ENCODE measurements at regions not wholly inside any gene's neighbourhood (a gene's known extent, or its start where the extent isn't known, plus 50 kb on each side); places are given as distances from the start of the nearest gene placed in this dataset.

GRCh38 chr6:102670735-102671134, 1277.2 kb downstream of the GRIK2 start:
- Histone ChIP-seq H3K4me1 (ENCODE audit: control insufficient read depth in 2 of 3, insufficient read depth in 2 of 3, low read depth in 1 of 3, low read length in 3 of 3) (no peaks in the 10 kb centered on the region), H3K9ac (ENCODE audit: low read length in 3 of 3) (no peak overlapping the region), H3K4me3 (ENCODE audit: low read length in 3 of 3) (no peak overlapping the region), H3K27ac (ENCODE audit: low read depth in 2 of 2, low read length in 2 of 2) (no peak overlapping the region), H3K36me3 (ENCODE audit: control insufficient read depth in 2 of 3, insufficient read depth in 3 of 3, low read length in 3 of 3) (no peaks in the 10 kb centered on the region), H3K27me3 (ENCODE audit: control insufficient read depth, insufficient read depth, low read length) (no peaks in the 10 kb centered on the region), H3K9me3 (ENCODE audit: control insufficient read depth in 2 of 3, insufficient read depth in 1 of 3, low read length in 3 of 3) (no peaks in the 10 kb centered on the region)
- FAIRE-seq (no peak), DNase-seq (no peak)
- no peak for TF ChIP-seq CTCF (IDR thresholded peaks at IDR 0.05; ENCODE audit: borderline replicate concordance, extremely low read depth, insufficient read depth)
- intact Hi-C loops (cut with DNase I), result no loop called here

- intact Hi-C loops (cut with DNase I), result no loop called here
Measured at GRCh38 chr6:102662851-102663250, 1269.3 kb downstream of the GRIK2 start.

GRCh38 chr6:102660303-102660702, 1266.8 kb downstream of the GRIK2 start:
- no peak overlapping the region for H3K9ac ChIP-seq (ENCODE audit: low read length in 3 of 3)
- H3K4me3 ChIP-seq (ENCODE audit: low read length in 3 of 3), result no peak overlapping the region
- no peaks in the 10 kb centered on the region for H3K9me3 ChIP-seq (ENCODE audit: control insufficient read depth in 2 of 3, insufficient read depth in 1 of 3, low read length in 3 of 3)
- no peak overlapping the region for H3K27ac ChIP-seq (ENCODE audit: low read depth in 2 of 2, low read length in 2 of 2)
- no peaks in the 10 kb centered on the region for H3K4me1 ChIP-seq (ENCODE audit: control insufficient read depth in 2 of 3, insufficient read depth in 2 of 3, low read depth in 1 of 3, low read length in 3 of 3)
- DNase-seq (peak in 2 of 5 donors; percentile 3 to 4), FAIRE-seq (no peak)
- intact Hi-C loops (cut with DNase I), result no loop called here
- no peak for TF ChIP-seq CTCF (IDR thresholded peaks at IDR 0.05; ENCODE audit: borderline replicate concordance, extremely low read depth, insufficient read depth)
- no peaks in the 10 kb centered on the region for H3K27me3 ChIP-seq (ENCODE audit: control insufficient read depth, insufficient read depth, low read length)
- no peaks in the 10 kb centered on the region for H3K36me3 ChIP-seq (ENCODE audit: control insufficient read depth in 2 of 3, insufficient read depth in 3 of 3, low read length in 3 of 3)

More at GRCh38 chr6:102662851-102663250, 1269.3 kb downstream of the GRIK2 start:
- no peak for DNase-seq
- FAIRE-seq, result no peak
- no peak for TF ChIP-seq CTCF (IDR thresholded peaks at IDR 0.05; ENCODE audit: borderline replicate concordance, extremely low read depth, insufficient read depth)
- Histone ChIP-seq H3K27ac (ENCODE audit: low read depth in 2 of 2, low read length in 2 of 2) (no peak overlapping the region), H3K4me1 (ENCODE audit: control insufficient read depth in 2 of 3, insufficient read depth in 2 of 3, low read depth in 1 of 3, low read length in 3 of 3) (no peaks in the 10 kb centered on the region), H3K9ac (ENCODE audit: low read length in 3 of 3) (no peak overlapping the region), H3K4me3 (ENCODE audit: low read length in 3 of 3) (no peak overlapping the region), H3K36me3 (ENCODE audit: control insufficient read depth in 2 of 3, insufficient read depth in 3 of 3, low read length in 3 of 3) (no peaks in the 10 kb centered on the region), H3K9me3 (ENCODE audit: control insufficient read depth in 2 of 3, insufficient read depth in 1 of 3, low read length in 3 of 3) (no peaks in the 10 kb centered on the region), H3K27me3 (ENCODE audit: control insufficient read depth, insufficient read depth, low read length) (no peaks in the 10 kb centered on the region)

- intact Hi-C loops (cut with DNase I), result no loop called here
- H3K36me3 ChIP-seq (ENCODE audit: control insufficient read depth in 2 of 3, insufficient read depth in 3 of 3, low read length in 3 of 3), result no peaks in the 10 kb centered on the region
- DNase-seq, result no peak
- H3K4me1 ChIP-seq (ENCODE audit: control insufficient read depth in 2 of 3, insufficient read depth in 2 of 3, low read depth in 1 of 3, low read length in 3 of 3), result no peaks in the 10 kb centered on the region
- no peak overlapping the region for H3K4me3 ChIP-seq (ENCODE audit: low read length in 3 of 3)
- no peaks in the 10 kb centered on the region for H3K9me3 ChIP-seq (ENCODE audit: control insufficient read depth in 2 of 3, insufficient read depth in 1 of 3, low read length in 3 of 3)
- FAIRE-seq, result no peak
- H3K9ac ChIP-seq (ENCODE audit: low read length in 3 of 3), result no peak overlapping the region
- H3K27me3 ChIP-seq (ENCODE audit: control insufficient read depth, insufficient read depth, low read length), result no peaks in the 10 kb centered on the region
- TF ChIP-seq CTCF (IDR thresholded peaks at IDR 0.05; ENCODE audit: borderline replicate concordance, extremely low read depth, insufficient read depth), result no peak
- H3K27ac ChIP-seq (ENCODE audit: low read depth in 2 of 2, low read length in 2 of 2), result no peak overlapping the region
Measured at GRCh38 chr6:102655823-102656222, 1262.3 kb downstream of the GRIK2 start.
